ENCODE measurements at regions not wholly inside any gene's neighbourhood (a gene's known extent, or its start where the extent isn't known, plus 50 kb on each side); places are given as distances from the start of the nearest gene placed in this dataset.

DNA sequence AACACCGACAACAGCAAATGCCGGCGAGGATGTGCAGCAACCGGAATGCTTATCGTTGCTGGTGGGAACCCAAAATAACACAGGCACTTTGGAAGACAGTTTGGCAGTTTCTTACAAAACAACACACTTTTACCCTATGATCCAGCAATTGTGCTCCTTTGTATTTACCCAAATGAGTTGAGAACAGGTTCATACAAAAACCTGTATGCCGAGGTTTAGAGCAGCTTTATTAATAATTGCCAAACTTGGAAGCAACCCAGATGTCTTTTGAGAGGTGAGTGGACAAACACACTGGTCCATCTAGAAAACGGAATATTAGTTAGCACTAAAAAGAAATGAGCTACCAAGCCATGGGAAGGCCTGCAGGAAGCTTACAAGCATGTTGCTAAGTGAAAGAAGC is 118.9 kb downstream of the CTTN start:
- no peak for ATAC-seq
- no peak for DNase-seq (ENCODE audit: low spot score)
- intact Hi-C loops (cut with DNase I) = no loop called here

DNA sequence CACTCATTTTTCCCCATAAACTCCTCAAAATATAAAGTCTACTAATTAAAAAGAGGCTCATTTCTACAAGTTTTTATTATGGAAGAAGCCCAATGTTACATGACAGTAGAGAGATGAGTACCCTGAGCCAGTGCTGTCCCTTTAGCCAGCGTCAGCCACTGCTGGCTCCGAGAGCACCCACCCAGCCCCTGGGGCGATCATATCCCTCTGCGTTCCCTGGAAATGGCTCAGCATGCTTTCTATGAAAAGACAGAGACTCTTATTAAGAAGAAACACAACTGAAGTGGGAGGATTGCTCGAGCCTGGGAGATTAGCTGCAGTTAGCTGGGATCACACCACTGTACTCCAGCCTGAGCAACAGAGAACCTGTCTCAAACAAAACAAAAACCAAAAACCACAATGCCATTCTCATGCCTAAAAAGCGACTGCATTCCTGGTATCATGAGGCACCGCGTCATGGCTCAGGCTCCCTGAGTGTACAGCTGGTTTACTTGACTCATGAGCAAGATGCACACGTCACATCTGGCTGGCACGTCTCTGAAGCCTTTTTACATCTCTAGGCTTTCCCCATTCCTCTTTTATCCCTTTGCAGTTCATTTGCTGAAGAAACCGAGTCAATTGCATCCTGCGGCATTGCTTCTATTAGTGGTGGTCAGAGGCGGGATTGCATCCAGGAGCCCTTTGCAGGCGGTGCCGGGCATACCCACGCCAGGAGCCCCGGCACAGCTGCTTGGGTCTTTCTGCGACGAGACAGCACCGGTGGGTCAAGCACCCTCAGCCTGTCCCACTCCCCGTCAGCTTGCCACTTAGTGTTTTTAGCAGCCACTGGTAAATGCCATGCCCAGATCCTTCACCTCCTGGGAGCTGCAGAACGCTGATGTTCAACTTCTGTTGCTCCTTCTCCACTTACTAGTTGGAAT is 119.9 kb downstream of the CTTN start:
- no peak for ATAC-seq
- intact Hi-C loops (cut with DNase I) = no loop called here
- no peak for DNase-seq (ENCODE audit: low spot score)

DNA sequence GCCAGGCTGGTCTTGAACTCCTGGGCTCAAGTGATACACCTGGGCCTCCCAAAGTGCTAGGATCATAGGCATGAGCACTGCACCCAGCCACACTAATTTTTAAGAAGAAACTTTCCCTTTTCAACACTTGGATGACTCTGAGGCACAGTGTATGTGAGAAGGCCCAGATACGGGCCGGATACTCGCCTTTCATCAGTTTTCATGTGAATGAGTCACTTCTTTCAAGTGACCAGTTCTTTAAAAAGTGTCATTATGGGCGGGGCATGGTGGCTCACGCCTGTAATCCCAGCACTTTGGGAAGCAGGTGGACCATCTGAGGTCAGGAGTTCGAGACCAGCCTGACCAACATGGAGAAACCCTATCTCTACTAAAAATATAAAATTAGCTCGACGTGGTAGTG is 120.8 kb downstream of the CTTN start:
- ATAC-seq = no peak
- intact Hi-C loops (cut with DNase I) = no loop called here
- DNase-seq (ENCODE audit: low spot score) = no peak

- no peak for DNase-seq (ENCODE audit: low spot score)
- intact Hi-C loops (cut with DNase I) = no loop called here
Observed at GRCh38 chr11:70521475-70522308, 123.4 kb downstream of the CTTN start.

GRCh38 chr11:70522309-70522592 is 123.9 kb downstream of the CTTN start:
- intact Hi-C loops (cut with DNase I) = no loop called here
- no peak for DNase-seq (ENCODE audit: low spot score)

More at GRCh38 chr11:70521475-70522308, 123.4 kb downstream of the CTTN start:
- no peak for ATAC-seq

DNA sequence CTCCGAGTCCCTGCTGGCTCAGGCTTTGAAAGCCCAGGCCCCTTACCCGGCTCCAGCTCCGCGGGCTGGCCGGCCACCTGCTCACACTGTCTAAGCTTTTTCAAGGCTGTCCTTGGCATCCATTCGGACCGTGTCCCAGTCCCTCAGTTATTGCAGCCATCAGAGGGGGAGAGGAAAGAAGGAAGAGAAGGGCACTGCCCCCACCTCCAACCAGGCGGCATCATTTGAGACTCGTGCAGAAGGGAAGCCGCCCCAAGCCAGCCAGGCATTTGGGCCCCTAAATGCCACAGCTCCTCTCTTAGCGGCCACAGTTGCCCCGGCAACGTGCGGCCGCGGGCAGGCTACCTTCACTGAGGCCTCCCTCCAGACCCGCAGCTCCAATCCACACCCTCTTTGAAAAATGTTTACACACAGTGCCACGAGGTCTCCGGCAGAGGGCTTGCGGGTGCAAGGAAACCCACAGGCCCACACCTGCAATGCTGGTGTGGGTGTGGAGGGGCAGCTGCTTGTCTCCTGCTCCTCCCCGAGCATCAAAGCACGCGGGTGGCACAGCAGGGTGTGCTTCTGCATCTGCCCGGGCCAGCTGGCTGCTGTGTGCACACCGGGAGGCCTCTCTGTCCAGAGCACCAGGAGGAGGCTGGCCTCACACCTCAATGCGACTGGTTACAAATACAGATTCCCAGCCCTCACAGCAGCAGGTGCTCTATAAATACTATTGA is 124.4 kb downstream of the CTTN start:
- intact Hi-C loops (cut with DNase I) = no loop called here
- no peak for DNase-seq (ENCODE audit: low spot score)
- ATAC-seq = no peak

More at GRCh38 chr11:70522309-70522592, 123.9 kb downstream of the CTTN start:
- no peak for ATAC-seq

DNA sequence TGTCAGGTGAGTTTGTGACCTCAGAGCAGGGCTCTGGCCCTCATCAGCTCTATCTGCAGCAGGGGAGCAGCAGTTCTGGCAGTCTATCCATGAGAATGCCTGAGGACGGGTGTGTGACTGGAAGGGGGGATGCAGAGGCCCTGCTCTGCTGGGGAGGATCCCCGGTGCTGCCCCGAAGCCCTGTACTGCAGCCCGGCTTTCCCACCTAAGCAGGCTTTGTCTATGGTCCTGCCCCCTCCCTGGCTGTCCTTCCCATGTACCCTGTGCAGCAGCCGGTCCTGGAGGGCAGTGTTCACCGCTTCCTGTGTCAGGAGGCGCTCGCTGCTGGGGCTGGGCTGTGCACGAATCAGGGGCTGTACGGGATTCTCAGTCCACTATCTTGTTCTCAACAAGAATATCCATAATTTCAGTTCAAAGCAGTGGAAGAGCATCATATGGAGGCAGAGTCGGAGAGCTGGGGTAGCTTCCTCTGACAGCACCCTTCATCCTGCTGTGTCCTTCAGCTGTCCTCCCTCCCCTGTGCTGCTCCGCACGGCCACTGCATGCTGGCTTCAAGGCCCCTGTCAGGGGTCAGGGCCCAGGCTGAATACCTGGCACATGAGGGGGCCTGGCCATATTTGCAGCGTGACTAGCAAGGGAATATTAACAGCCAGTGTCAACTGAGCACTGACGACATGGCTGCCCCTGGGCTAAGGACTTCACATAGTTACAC is 125.2 kb downstream of the CTTN start:
- ATAC-seq = no peak
- intact Hi-C loops (cut with DNase I) = no loop called here

DNA sequence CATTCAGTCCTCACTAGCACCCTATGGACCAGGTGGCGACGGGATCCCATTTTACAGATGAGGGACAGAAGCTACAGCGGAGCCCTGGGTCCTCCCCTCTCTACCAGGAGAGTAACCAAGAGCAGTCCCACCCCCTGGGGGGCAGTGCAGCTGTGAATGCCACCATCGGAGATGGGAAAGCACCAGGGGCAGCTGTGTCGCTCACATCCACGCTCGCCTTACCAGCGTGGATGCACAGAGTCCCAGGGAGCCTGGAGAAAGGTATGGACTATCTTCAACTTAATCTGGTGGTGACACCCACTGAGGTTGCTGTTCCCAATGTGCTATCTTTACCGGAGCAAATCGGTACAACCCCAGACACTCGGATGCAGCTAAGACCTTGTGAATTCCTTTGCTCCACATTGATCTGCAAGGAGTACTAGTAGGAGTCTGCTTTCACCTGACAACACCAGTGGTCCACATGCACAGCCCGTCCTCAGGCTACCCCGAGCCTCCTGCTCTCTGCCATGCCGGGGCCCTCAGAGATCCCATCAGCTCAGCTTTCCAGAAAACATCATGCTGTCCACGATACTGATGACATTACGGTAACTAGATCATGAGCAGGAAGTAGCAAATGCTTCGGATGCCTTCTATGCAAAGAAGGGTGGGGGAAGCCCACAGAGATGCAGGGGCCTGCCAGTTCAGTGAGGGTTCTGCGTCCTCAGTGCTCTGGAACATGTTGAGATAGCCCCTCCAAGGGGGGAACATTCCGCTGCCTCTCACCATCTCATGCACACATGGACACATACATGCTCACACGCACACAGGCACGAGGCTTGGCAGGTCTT is 126.0 kb downstream of the CTTN start:
- ATAC-seq (no peak), DNase-seq (ENCODE audit: low spot score) (no peak)
- intact Hi-C loops (cut with DNase I) = no loop called here

More for the DNA sequence above, 125.2 kb downstream of the CTTN start:
- DNase-seq (ENCODE audit: low spot score) = no peak

DNA sequence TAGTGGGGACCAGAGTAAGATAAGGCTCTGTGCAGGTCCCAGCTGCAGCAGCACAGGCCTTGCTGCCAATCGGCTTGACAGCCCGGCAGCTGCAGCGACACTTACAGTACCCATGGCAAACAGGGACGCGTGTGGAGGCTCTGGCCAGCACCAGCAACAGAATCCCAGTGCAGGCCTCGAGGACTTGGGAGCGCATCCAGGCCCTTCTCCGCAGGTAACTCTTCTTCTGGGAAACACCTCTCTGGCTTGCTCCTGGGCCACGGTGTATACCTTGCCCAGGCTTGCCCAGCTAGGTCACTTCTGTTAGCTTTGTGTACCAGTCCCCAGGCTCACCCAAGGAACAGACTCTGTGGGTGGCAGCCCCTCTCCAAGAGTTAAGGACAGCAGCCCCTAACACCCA is 126.7 kb downstream of the CTTN start:
- intact Hi-C loops (cut with DNase I) = no loop called here
- ATAC-seq = no peak
- DNase-seq (ENCODE audit: low spot score) = no peak

DNA sequence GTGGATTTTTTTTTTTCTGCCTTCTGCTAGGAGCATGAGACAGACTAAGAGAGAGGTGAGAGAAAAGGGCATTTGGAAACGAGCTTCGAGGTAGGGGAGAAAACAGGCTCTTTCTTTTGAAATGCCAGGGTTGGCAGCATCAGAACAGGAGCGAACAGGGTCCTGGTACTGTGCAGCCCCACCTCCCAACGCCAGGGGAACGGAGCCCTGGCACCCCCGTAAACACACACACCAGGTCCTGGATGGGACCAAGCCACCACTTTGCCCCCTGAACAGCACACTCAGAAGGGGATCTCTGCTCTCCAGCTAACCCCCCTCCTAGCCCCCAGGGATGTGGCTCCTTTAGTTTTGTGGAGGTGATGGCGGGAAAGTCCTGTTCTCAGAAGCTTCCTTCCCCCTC is 127.1 kb downstream of the CTTN start:
- intact Hi-C loops (cut with DNase I) = no loop called here
- ATAC-seq (no peak), DNase-seq (ENCODE audit: low spot score) (no peak)

GRCh38 chr11:70526116-70527045 is 128.1 kb downstream of the CTTN start:
- no peak for ATAC-seq
- intact Hi-C loops (cut with DNase I) = no loop called here
- no peak for DNase-seq (ENCODE audit: low spot score)

DNA sequence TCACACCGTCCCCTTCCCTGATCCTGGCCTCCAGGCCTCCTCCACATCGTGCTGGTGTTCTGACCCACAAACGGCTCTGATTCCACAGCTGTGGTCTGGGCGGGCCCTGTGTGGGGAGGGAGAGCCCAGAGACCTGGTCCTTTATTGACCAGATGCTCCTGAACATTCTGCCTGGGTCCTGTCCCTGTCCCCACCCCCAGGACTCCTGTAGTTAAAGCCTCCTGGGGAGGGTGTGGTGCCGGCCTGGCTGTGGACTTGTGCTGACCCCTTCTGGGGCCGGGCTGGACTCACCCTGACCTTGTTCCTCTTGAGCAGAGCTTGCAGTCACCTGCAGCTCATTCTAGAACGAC is 128.7 kb downstream of the CTTN start:
- no peak for DNase-seq (ENCODE audit: low spot score)
- intact Hi-C loops (cut with DNase I) = no loop called here
- no peak for ATAC-seq

DNA sequence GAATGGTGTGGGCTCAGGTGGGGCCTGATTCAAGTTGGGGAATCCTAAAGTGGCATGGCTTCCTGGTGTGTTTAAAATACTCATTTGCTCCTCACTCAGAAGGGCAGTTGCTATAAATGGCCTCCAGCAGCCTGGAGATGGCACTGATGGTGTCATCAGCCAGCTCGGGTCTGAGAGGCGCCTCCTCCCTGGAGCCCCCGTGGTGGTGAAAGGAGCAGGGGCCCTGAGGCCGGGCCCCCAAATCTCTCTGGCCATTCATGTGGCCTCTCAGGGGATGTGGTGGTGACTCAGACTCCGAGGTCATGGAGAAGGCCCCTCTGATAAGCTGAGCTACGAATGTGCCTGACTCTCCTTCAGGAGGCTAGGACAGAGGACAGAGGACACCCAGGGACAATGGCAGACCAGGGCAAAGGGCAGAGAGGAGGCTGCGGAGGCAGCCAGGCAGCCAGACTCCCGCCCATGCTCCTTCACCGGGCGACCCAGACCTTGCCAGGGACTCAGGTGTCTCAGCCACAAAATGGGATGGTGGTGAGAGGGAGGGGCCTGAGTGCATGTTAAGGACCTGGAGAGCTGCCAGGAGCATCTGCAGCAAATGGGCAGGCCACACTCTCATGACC is 129.2 kb downstream of the CTTN start:
- intact Hi-C loops (cut with DNase I) = no loop called here
- DNase-seq (ENCODE audit: low spot score) (no peak), ATAC-seq (no peak)

DNA sequence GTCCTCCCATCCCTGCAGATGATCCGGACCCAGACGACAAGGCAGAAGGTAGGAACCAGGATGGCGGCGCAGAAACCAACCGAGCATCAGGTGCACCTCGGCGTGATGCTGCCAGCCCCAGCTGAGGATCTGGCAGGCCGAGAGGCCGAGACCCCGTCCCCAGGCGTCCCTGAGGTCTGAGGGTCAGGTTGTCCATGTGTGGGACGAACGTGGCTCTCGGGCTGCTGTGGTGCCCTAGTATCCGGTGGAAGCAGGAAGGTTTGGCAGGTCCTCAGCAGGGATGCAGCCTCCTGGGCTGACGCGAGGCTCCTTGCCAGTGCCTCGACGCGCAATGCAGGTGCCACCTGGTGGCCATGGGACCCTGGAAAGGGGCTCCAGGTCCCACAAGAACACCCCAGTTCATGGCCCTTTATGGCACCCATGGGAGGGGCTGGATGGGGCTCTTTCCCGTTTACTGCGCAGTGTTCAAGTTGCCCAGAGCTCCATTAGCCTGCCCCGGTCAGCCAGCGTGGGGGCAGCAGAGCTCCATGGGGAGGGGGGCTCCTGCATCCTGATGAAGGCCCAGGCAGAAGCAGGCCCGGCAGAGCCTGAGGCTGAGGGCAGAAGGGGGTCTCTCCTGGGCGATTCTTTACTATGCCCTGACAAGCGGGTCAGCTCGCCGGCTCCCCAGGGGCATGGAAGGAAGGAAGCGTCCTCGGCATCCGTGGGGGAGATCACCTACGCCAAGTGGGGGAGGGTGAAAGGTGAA is 129.9 kb downstream of the CTTN start:
- DNase-seq (ENCODE audit: low spot score) = no peak
- intact Hi-C loops (cut with DNase I) = no loop called here
- ATAC-seq = no peak

- intact Hi-C loops (cut with DNase I) = no loop called here
- no peak for DNase-seq (ENCODE audit: low spot score)
- ATAC-seq = no peak
Observed at GRCh38 chr11:70528794-70529580, 130.7 kb downstream of the CTTN start.

DNA sequence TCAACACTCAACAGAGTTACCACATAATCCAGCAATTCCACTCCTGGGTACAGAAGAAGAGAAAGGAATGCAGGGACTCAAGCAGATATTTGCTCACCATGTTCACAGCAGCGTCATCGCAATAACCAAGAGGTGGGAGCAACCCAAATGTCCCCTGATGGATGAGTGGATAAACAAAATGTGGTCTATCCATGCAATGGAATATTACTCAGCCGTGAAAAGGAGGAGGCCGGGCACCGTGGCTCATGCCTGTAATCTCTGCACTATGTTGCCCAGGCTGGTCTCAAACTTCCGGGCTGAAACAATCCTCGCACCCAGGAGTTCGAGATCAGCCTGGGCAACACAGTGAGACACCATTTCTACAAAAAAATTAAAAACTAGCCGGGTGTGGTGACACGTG is 131.7 kb downstream of the CTTN start:
- no peak for DNase-seq (ENCODE audit: low spot score)
- intact Hi-C loops (cut with DNase I) = no loop called here
- no peak for ATAC-seq

All from sciatic nerve (tissue), 2 donors.